Keratinocyte (primary cell): ENCODE measurements at regions not wholly inside any gene's neighbourhood (a gene's known extent, or its start where the extent isn't known, plus 50 kb on each side); places are given as distances from the start of the nearest gene placed in this dataset.

Experiments used
- CTCF ChIP-seq, 3 experiments: IDR thresholded peaks in 1 of 3; conservative IDR thresholded peaks in 1 of 3; optimal IDR thresholded peaks in 1 of 3; 2 replicates in 2 of 3; 3 replicates in 1 of 3; pipeline versions ENCODE3 to v1.5.1; 2011; ENCODE audit warnings: low read length in 3 of 3, mild to moderate bottlenecking in 3 of 3, moderate library complexity in 2 of 3, control low read depth in 1 of 3, inconsistent platforms in 1 of 3; ENCODE audit not compliant: insufficient read depth in 2 of 3; ENCODE audit errors: extremely low read depth in 1 of 3
- EZH2 ChIP-seq: IDR thresholded peaks from one replicate; pipeline ENCODE4 v1.6.1; 2012; ENCODE audit warnings: inconsistent platforms, mild to moderate bottlenecking, low read length, moderate library complexity

- TF ChIP-seq CTCF (optimal IDR thresholded peaks at IDR 0.05 in 1 of 3, IDR thresholded peaks at IDR 0.05 in 1 of 3, conservative IDR thresholded peaks at IDR 0.05 in 1 of 3; ENCODE audit: extremely low read depth in 1 of 3, insufficient read depth in 2 of 3, low read length in 3 of 3): no peak
- no peak for TF ChIP-seq EZH2
Measured at GRCh38 chr14:101191721-101192660, 288.5 kb upstream of the RTL1 start.
